Right lobe of liver (tissue), 4 donors: ENCODE measurements at regions not wholly inside any gene's neighbourhood (a gene's known extent, or its start where the extent isn't known, plus 50 kb on each side); places are given as distances from the start of the nearest gene placed in this dataset.

Experiments used
- CTCF ChIP-seq, 4 donors: fragments of 200-600 bp in 3 of 4; fragments of 450-650 bp in 1 of 4; IDR thresholded peaks; one replicate each; pipeline versions ENCODE4 v1.5.1 to v1.8.0; 2016 to 2022; ENCODE audit warnings: antibody characterized with exemption in 4 of 4, mild to moderate bottlenecking in 2 of 4
- POLR2A ChIP-seq: fragments of 450-650 bp; IDR thresholded peaks from one replicate; pipeline ENCODE4 v1.6.1; 2017; ENCODE audit warnings: antibody characterized with exemption, mild to moderate bottlenecking
- donor health status: DM: no; HTN: no; CAD: no.
- donor health status: DM: no; HTN: no; CAD: no.
- donor health status: DM: no; HTN: yes; CAD: no.

- TF ChIP-seq CTCF (IDR thresholded peaks at IDR 0.05): no peak
- TF ChIP-seq POLR2A: no peak
These were observed 167.4 kb upstream of the RREB1 start for GRCh38 chr6:6940031-6941025.
